GM21447 (cell line): ENCODE measurements at regions not wholly inside any gene's neighbourhood (a gene's known extent, or its start where the extent isn't known, plus 50 kb on each side); places are given as distances from the start of the nearest gene placed in this dataset.

Experiments
- ATAC-seq: cut with Tn5 transposase; IDR thresholded peaks from one replicate; pipeline ENCODE4 v1.9.1; 2021; ENCODE audit not compliant: unreplicated experiment

GRCh38 chr7:16235147-16236114 lies 185.9 kb downstream of the CRPPA start:
- no peak for ATAC-seq

- ATAC-seq = no peak
Observed at GRCh38 chr7:16234493-16235146, 186.7 kb downstream of the CRPPA start.

GRCh38 chr7:16233517-16233916 lies 187.8 kb downstream of the CRPPA start:
- no peak for ATAC-seq

GRCh38 chr7:16232273-16232672 lies 189.1 kb downstream of the CRPPA start:
- no peak for ATAC-seq

- no peak for ATAC-seq
Observed at GRCh38 chr7:16223963-16224707, 197.2 kb downstream of the CRPPA start.

- ATAC-seq = no peak
Observed at GRCh38 chr7:16212610-16213009, 208.7 kb downstream of the CRPPA start.

- ATAC-seq = no peak
Observed at GRCh38 chr7:16212032-16212431, 209.3 kb downstream of the CRPPA start.

- ATAC-seq = no peak
Observed at GRCh38 chr7:16211402-16211925, 209.9 kb downstream of the CRPPA start.

GRCh38 chr7:16210171-16210570 lies 211.2 kb downstream of the CRPPA start:
- ATAC-seq = no peak

GRCh38 chr7:16207321-16207720 lies 214.0 kb downstream of the CRPPA start:
- no peak for ATAC-seq

GRCh38 chr7:16205466-16205865 lies 215.9 kb downstream of the CRPPA start:
- ATAC-seq = no peak

- ATAC-seq = no peak
Observed at GRCh38 chr7:16204953-16205352, 216.4 kb downstream of the CRPPA start.

GRCh38 chr7:16203065-16203464 lies 218.3 kb downstream of the CRPPA start:
- ATAC-seq = no peak

GRCh38 chr7:16202303-16202702 lies 219.0 kb downstream of the CRPPA start:
- ATAC-seq = no peak

- ATAC-seq = no peak
Observed at GRCh38 chr7:16200591-16200990, 220.7 kb downstream of the CRPPA start.

- no peak for ATAC-seq
Observed at GRCh38 chr7:16193631-16194030, 227.7 kb downstream of the CRPPA start.

GRCh38 chr7:16189026-16189715 lies 232.2 kb downstream of the CRPPA start:
- no peak for ATAC-seq

- no peak for ATAC-seq
Observed at GRCh38 chr7:16187131-16187530, 234.2 kb downstream of the CRPPA start.

GRCh38 chr7:16178585-16178984 lies 242.8 kb downstream of the CRPPA start:
- no peak for ATAC-seq

- ATAC-seq = no peak
Observed at GRCh38 chr7:16178092-16178491, 243.2 kb downstream of the CRPPA start.

GRCh38 chr7:16174253-16174652 lies 247.1 kb downstream of the CRPPA start:
- no peak for ATAC-seq
